Naive B cell (primary cell): ENCODE measurements at regions not wholly inside any gene's neighbourhood (a gene's known extent, or its start where the extent isn't known, plus 50 kb on each side); places are given as distances from the start of the nearest gene placed in this dataset.
A peak's percentile ranks its signal among the peaks of the same experiment; 100 is the strongest.

Experiments
- ATAC-seq, 2 donors: fragments of 150-1000 bp; cut with Tn5 transposase; 2 replicates each; pipeline ENCODE4 v1.10.0; 2021; ENCODE audit warnings: low read depth in 2 of 2, mild to moderate bottlenecking in 2 of 2, moderate library complexity in 2 of 2
- DNase-seq: peaks from one replicate; pipeline ENCODE4 v3.0.0; 2022
- H3K27ac Mint-ChIP-seq, 6 donors: one replicate each; pipeline ENCODE4 v1.8.0; 2020 to 2022; ENCODE audit warnings: mild to moderate bottlenecking in 6 of 6, mixed read lengths in 6 of 6, moderate library complexity in 5 of 6, inconsistent platforms in 2 of 6
- H3K27me3 Mint-ChIP-seq, 3 donors: one replicate each; pipeline ENCODE4 v1.8.0; 2021 to 2022; ENCODE audit warnings: mixed read lengths in 3 of 3, mild to moderate bottlenecking in 1 of 3
- H3K36me3 Mint-ChIP-seq, 2 donors: one replicate each; pipeline ENCODE4 v1.8.0; 2020 to 2022; ENCODE audit warnings: mixed read lengths in 2 of 2, inconsistent platforms in 1 of 2, mild to moderate bottlenecking in 1 of 2
- H3K4me1 Mint-ChIP-seq, 3 donors: one replicate each; pipeline ENCODE4 v1.8.0; 2020 to 2022; ENCODE audit warnings: mixed read lengths in 3 of 3, inconsistent platforms in 1 of 3, mild to moderate bottlenecking in 1 of 3, moderate library complexity in 1 of 3
- H3K4me3 Mint-ChIP-seq, 8 donors: one replicate each; pipeline ENCODE4 v1.8.0; 2020 to 2022; ENCODE audit warnings: mild to moderate bottlenecking in 8 of 8, mixed read lengths in 8 of 8, moderate library complexity in 8 of 8, inconsistent platforms in 2 of 8
- H3K9me3 Mint-ChIP-seq, 7 donors: one replicate each; pipeline ENCODE4 v1.8.0; 2020 to 2022; ENCODE audit warnings: mixed read lengths in 7 of 7, mild to moderate bottlenecking in 5 of 7, inconsistent platforms in 2 of 7, moderate library complexity in 1 of 7

GRCh38 chr6:113292646-113293422 lies 564.3 kb upstream of the MARCKS start:
- no peaks in the 10 kb centered on the region for H3K4me1 Mint-ChIP-seq
- H3K36me3 Mint-ChIP-seq: no peaks in the 10 kb centered on the region
- H3K4me3 Mint-ChIP-seq: no peak overlapping the region

DNA sequence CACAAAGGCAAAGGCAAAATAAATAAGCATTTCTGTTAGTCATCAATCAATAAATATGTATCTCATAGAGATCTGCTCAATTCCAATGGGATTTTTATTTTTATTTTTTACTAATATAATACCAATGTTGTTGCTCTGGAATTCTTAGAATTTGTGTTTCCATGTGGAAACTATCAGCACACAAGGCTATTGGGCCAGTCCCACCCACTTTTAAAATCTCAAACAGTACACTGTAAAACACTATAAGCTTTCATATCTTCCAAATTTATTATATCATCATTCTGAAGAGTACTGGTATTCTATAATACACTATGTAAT lies 563.8 kb upstream of the MARCKS start:
- H3K4me1 Mint-ChIP-seq: no peaks in the 10 kb centered on the region

More at GRCh38 chr6:113292646-113293422, 564.3 kb upstream of the MARCKS start:
- no peak for ATAC-seq
- H3K27me3 Mint-ChIP-seq: peaks cover 0 to 10% (median 6%) of the 10 kb centered on the region in 3 donors
- no peak overlapping the region for H3K27ac Mint-ChIP-seq
- no peak for DNase-seq
- H3K9me3 Mint-ChIP-seq: no peaks in the 10 kb centered on the region

DNA sequence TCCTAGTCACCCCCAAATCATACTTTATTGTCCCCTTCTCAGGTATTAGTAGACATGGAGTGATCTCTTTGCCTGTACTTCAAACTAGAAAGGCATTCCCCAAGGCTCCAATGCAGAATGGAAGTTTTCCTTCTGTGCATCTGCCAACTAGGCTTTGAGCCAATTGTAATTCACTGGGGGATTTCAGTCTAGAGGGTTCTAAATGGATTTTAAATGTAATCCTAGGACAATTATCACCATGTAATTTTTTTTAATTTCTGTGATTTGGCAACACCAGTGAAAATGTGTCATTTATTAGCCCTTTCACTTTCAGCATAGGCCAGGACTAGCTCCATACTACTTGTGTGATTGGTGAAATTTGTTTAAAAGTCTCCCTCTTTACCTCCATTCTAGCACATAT lies 557.6 kb upstream of the MARCKS start:
- ATAC-seq: no peak
- no peaks in the 10 kb centered on the region for H3K9me3 Mint-ChIP-seq
- DNase-seq: no peak
- no peak overlapping the region for H3K27ac Mint-ChIP-seq
- H3K4me1 Mint-ChIP-seq: no peaks in the 10 kb centered on the region
- H3K27me3 Mint-ChIP-seq: peaks cover under 1 to 7% (median under 1%) of the 10 kb centered on the region in 3 donors
- no peak overlapping the region for H3K4me3 Mint-ChIP-seq
- H3K36me3 Mint-ChIP-seq: no peaks in the 10 kb centered on the region

More for the DNA sequence above, 563.8 kb upstream of the MARCKS start:
- no peak for ATAC-seq
- Mint-ChIP-seq H3K9me3 (no peaks in the 10 kb centered on the region), H3K36me3 (no peaks in the 10 kb centered on the region), H3K4me3 (no peak overlapping the region), H3K27me3 (peaks cover 0 to 10% (median 6%) of the 10 kb centered on the region in 3 donors), H3K27ac (no peak overlapping the region)
- no peak for DNase-seq

- no peak overlapping the region for H3K4me3 Mint-ChIP-seq
- H3K27me3 Mint-ChIP-seq: peaks cover 0 to 7% (median 0%) of the 10 kb centered on the region in 3 donors
- H3K9me3 Mint-ChIP-seq: no peaks in the 10 kb centered on the region
- DNase-seq (no peak), ATAC-seq (no peak)
- H3K4me1 Mint-ChIP-seq: peaks cover 0 to 6% (median 0%) of the 10 kb centered on the region in 3 donors
- no peaks in the 10 kb centered on the region for H3K36me3 Mint-ChIP-seq
- H3K27ac Mint-ChIP-seq: no peak overlapping the region
Measured at GRCh38 chr6:113301651-113302050, 555.5 kb upstream of the MARCKS start.

DNA sequence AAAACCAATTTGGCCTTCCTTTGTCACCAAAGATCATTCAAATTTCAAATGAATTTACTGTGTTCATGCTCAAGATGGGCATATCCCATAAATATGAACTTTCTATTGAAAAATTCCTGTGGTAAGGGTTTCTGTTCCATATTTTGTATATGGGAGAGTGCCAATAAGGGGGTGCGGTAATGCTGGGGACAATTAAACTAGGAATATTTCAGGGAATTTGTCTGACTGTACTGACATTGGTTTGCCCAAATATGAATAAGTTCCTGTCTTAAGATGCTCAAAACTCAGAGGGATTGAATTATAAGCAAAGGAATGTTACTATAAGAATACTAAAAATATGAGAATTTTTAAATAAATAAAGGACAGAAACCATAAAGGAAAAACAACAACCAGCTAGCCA lies 553.0 kb upstream of the MARCKS start:
- Mint-ChIP-seq H3K27ac (no peak overlapping the region), H3K36me3 (no peaks in the 10 kb centered on the region), H3K4me3 (no peak overlapping the region), H3K4me1 (peaks cover 0 to 6% (median 0%) of the 10 kb centered on the region in 3 donors), H3K27me3 (peaks cover 0 to 7% (median 0%) of the 10 kb centered on the region in 3 donors), H3K9me3 (no peaks in the 10 kb centered on the region)
- DNase-seq (no peak), ATAC-seq (no peak)

- Mint-ChIP-seq H3K4me1 (peaks cover 0 to 6% (median 0%) of the 10 kb centered on the region in 3 donors), H3K9me3 (no peaks in the 10 kb centered on the region), H3K27ac (no peak overlapping the region), H3K36me3 (no peaks in the 10 kb centered on the region), H3K4me3 (no peak overlapping the region), H3K27me3 (peaks cover 0 to 7% (median 4%) of the 10 kb centered on the region in 3 donors)
- DNase-seq (peak; percentile 44), ATAC-seq (peak; percentile 87 to 90)
Measured at GRCh38 chr6:113306552-113307145, 550.5 kb upstream of the MARCKS start.

- Mint-ChIP-seq H3K36me3 (no peaks in the 10 kb centered on the region), H3K9me3 (no peaks in the 10 kb centered on the region)
Measured at GRCh38 chr6:113308266-113308665, 548.9 kb upstream of the MARCKS start.

GRCh38 chr6:113313841-113314240 lies 543.3 kb upstream of the MARCKS start:
- Mint-ChIP-seq H3K27ac (peak overlapping the region in 2 of 6 donors; percentile 21 to 49), H3K4me3 (no peak overlapping the region), H3K9me3 (peaks cover 0 to 4% (median 0%) of the 10 kb centered on the region in 7 donors), H3K36me3 (no peaks in the 10 kb centered on the region), H3K27me3 (peaks cover 0 to 13% (median 4%) of the 10 kb centered on the region in 3 donors), H3K4me1 (peaks cover 1 to 6% (median 4%) of the 10 kb centered on the region in 3 donors)
- DNase-seq: no peak
- no peak for ATAC-seq

More at GRCh38 chr6:113308266-113308665, 548.9 kb upstream of the MARCKS start:
- DNase-seq (no peak), ATAC-seq (no peak)
- Mint-ChIP-seq H3K4me3 (no peak overlapping the region), H3K4me1 (peaks cover 0 to 6% (median 0%) of the 10 kb centered on the region in 3 donors), H3K27ac (no peak overlapping the region), H3K27me3 (peaks cover 0 to 13% (median 4%) of the 10 kb centered on the region in 3 donors)

GRCh38 chr6:113315165-113315564 lies 542.0 kb upstream of the MARCKS start:
- no peak overlapping the region for H3K27ac Mint-ChIP-seq

DNA sequence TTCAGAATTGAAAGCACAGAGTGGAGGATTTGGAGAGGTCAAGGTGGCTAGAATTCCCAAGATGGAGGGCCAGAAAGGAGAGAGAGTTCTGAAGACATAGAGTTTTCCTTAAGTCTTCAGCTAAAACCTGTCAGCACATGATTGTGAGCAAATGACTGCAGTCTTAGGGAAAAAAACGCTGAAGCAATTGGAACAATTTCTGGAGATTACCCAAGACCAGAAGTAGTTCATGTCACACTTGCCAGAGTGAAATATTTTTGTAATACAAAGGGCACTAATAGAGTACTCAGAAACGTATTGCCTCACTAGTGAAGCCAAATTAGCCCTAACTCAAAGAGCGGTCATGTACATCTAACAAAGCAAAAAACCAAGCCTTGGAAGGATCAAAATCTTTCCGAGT lies 541.3 kb upstream of the MARCKS start:
- DNase-seq: no peak
- ATAC-seq: no peak
- Mint-ChIP-seq H3K4me3 (no peak overlapping the region), H3K36me3 (no peaks in the 10 kb centered on the region), H3K9me3 (peaks cover 0 to 8% (median 2%) of the 10 kb centered on the region in 7 donors), H3K27ac (no peak overlapping the region), H3K27me3 (peaks cover 0 to 13% (median 9%) of the 10 kb centered on the region in 3 donors), H3K4me1 (peaks cover 1 to 6% (median 4%) of the 10 kb centered on the region in 3 donors)

More at GRCh38 chr6:113315165-113315564, 542.0 kb upstream of the MARCKS start:
- H3K4me1 Mint-ChIP-seq: peaks cover 1 to 6% (median 4%) of the 10 kb centered on the region in 3 donors
- peaks cover 0 to 4% (median 0%) of the 10 kb centered on the region in 7 donors for H3K9me3 Mint-ChIP-seq
- peaks cover 0 to 13% (median 4%) of the 10 kb centered on the region in 3 donors for H3K27me3 Mint-ChIP-seq
- no peak overlapping the region for H3K4me3 Mint-ChIP-seq
- no peak for ATAC-seq
- DNase-seq: no peak
- no peaks in the 10 kb centered on the region for H3K36me3 Mint-ChIP-seq

DNA sequence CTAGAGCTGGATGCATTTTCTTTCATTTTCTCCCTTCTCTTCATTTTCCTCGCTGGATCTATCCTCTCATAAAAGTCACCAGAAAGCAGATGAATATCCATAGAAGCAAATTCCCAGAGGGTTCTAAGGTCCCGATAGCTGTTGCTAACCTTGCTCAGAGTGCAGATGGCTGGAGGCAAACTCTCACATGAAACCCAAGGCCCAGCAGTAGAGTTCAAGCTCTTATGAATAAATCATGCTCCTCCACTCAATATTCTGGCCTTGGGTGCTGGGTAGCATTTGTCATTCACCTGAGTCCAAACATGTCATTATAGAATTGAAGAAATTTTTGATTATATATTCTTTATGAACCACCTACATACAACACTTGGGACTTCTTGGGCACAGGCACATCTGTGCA lies 539.7 kb upstream of the MARCKS start:
- H3K4me1 Mint-ChIP-seq: peaks cover 1 to 6% (median 4%) of the 10 kb centered on the region in 3 donors
- no peak overlapping the region for H3K4me3 Mint-ChIP-seq
- H3K27ac Mint-ChIP-seq: peak overlapping the region in 1 of 6 donors; percentile 29
- H3K36me3 Mint-ChIP-seq: no peaks in the 10 kb centered on the region
- peaks cover 0 to 10% (median 3%) of the 10 kb centered on the region in 3 donors for H3K27me3 Mint-ChIP-seq
- H3K9me3 Mint-ChIP-seq: peaks cover 0 to 8% (median 2%) of the 10 kb centered on the region in 7 donors
- ATAC-seq (no peak), DNase-seq (no peak)

- Mint-ChIP-seq H3K4me1 (peaks cover 1 to 6% (median 4%) of the 10 kb centered on the region in 3 donors), H3K9me3 (peaks cover 0 to 8% (median 2%) of the 10 kb centered on the region in 7 donors), H3K27ac (no peak overlapping the region), H3K36me3 (no peaks in the 10 kb centered on the region), H3K4me3 (no peak overlapping the region), H3K27me3 (peaks cover 0 to 10% (median under 1%) of the 10 kb centered on the region in 3 donors)
- DNase-seq (no peak), ATAC-seq (no peak)
Measured at GRCh38 chr6:113317891-113318574, 539.1 kb upstream of the MARCKS start.

DNA sequence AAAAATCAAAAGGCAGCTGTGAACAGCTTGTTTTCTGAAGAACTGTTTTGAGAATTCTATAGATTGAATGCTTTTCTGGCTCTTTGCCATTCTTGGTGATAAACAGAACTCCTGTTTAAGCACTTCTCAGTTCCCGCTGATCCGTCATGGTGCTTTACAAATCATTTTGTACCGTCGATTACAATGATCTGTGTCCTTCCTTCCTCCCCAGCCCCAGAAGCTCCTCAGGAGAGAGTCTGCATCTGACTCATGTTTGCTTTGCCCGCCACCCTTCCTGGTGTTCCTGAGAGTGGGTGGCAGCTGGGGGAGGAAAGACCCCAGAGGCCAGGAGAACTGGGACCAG lies 538.6 kb upstream of the MARCKS start:
- no peak for DNase-seq
- Mint-ChIP-seq H3K27me3 (peaks cover 0 to 10% (median 3%) of the 10 kb centered on the region in 3 donors), H3K9me3 (peaks cover 0 to 8% (median 2%) of the 10 kb centered on the region in 7 donors), H3K27ac (no peak overlapping the region), H3K36me3 (no peaks in the 10 kb centered on the region), H3K4me1 (peaks cover 1 to 6% (median 4%) of the 10 kb centered on the region in 3 donors), H3K4me3 (no peak overlapping the region)
- no peak for ATAC-seq
